ENCODE measurements at regions not wholly inside any gene's neighbourhood (a gene's known extent, or its start where the extent isn't known, plus 50 kb on each side); places are given as distances from the start of the nearest gene placed in this dataset.
A peak's percentile ranks its signal among the peaks of the same experiment; 100 is the strongest.

DNA sequence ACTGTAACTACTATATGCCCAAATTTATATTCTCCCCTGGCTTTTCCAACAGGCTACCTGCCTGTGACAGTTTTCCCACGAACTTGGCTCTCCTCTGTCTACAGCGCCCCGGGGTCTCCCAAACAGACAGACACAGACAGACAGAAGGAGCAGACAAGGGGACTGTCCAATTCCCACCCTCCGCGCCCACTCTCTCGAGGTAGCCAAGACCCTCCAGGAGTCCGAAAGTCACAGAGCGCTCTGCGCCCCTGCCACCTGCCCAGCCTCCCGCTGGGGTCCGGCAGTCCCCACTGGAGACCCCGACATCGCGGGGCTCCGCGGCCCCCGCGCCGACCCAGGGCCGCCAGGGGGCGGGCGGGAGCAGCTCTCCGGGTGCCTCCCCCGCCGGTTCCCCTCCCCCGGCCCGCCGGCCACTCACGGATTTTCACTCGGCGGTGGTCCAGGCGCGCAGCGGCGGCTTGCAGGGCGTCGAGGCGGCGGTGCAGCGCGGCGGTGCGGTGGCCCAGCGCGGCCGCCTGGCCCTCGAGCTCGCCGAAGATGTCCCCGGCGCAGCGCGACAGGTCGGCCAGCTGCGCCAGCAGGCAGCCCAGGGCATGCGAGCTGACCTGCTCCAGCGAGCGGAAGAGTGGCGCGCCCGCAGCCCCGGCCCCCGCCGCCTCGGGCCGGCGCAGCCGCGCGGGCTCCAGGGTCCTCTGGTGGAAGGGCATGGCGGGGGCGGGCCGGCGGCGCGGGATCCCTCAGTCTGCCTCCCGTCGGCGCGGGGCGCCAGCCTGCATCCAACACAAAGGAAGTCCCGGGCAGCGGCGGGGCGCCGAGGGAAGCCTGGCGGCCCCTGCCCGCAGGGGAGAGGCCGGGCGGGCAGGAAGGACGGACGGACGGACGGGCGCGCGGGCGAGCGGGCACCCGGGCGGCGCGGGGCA lies 81.3 kb upstream of the CCDC28A start:
- ATAC-seq = peak; percentile 80
- peak; percentile 87 for DNase-seq (ENCODE audit: low spot score)

GRCh38 chr6:138692978-138693909 lies 80.3 kb upstream of the CCDC28A start:
- DNase-seq (ENCODE audit: low spot score) (peak; percentile 87), ATAC-seq (peak; percentile 85)

DNA sequence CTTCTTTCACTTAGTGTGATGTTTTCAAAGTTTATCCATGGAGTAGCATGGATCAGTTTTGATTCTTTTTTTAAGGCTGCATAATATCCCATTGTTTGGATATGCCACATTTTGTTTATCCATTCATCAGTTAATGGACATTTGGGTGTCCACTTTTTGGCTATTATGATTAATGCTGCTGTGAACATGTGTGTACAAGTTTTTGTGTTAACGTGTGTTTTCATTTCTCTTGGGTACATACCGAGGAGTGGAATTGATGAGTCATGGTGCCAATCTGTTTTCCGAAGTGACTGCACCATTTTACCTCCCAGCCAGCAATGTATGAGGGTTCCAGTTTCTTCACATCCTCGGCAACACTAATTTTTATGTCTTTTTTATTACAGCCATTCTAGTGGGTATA lies 78.4 kb upstream of the CCDC28A start:
- ATAC-seq (no peak), DNase-seq (ENCODE audit: low spot score) (no peak)

DNA sequence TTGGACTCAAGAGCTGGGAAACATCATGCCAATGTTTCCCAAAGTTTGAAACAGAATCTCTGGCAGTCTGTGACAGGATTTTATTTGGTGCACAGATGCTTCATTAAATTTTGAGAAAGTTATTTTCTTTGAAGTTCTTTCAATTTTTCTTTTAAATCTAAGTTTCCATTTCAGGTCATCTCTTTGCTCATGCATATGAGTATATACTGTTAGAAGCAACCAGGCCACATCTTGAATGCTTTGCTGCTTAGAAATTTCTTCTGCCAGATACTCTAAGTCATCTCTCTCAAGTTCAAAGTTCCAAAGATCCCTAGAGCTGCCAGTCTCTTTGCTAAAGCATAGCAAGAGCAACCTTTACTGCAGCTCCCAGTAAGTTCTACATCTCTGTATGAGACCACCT lies 59.1 kb upstream of the CCDC28A start:
- ATAC-seq = no peak
- DNase-seq (ENCODE audit: low spot score) = no peak

DNA sequence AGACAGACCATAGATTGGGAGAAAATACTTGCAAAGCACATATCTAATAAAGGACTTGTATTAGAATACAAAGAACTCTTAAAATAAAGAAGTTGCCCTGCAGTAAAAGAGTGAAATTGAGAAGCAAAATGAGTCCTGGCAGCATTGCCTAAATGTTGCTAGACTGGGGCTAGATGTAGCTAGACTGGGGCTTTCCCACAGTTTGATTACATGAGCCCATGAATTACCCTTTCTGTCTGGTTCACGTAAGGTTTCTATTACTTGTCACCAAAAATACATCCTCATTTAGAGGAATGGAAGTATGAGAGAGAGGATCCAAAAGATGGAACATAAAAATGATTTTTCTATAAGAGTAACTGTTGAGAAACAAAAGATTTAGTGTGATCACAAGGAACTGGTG lies 57.6 kb upstream of the CCDC28A start:
- DNase-seq (ENCODE audit: low spot score) = no peak
- no peak for ATAC-seq

GRCh38 chr6:138716971-138717665 lies 56.5 kb upstream of the CCDC28A start:
- ATAC-seq (no peak), DNase-seq (ENCODE audit: low spot score) (no peak)

DNA sequence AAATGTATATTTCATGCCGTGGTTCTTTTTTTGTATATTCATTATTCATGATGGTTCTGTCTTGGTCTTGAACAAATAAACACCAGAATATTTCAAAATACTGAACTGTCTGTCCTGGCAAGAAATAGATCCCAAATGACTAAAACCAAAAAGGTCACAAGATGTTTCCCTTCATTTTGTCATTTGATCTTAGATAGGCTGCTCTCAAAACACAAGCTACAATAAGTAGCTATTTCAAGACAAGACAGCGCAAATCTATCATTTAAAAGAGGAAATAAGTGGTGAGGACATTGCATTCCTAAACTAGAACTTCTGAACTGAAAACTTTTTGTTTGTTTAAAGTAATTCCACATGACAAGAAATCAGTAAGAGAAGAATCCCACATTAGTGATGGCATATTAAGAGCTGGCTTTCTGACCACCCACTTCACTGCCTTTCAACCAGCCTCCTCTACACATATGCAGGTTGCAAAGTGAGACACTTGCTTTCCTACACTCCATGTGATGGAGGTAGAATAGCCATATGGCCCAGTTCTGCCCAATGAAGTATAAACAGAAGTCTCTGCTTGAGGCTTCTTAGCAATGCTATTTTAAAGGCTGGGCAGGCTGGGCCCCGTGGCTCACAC lies 54.4 kb upstream of the CCDC28A start:
- ATAC-seq = peak; percentile 28
- no peak for DNase-seq (ENCODE audit: low spot score)

DNA sequence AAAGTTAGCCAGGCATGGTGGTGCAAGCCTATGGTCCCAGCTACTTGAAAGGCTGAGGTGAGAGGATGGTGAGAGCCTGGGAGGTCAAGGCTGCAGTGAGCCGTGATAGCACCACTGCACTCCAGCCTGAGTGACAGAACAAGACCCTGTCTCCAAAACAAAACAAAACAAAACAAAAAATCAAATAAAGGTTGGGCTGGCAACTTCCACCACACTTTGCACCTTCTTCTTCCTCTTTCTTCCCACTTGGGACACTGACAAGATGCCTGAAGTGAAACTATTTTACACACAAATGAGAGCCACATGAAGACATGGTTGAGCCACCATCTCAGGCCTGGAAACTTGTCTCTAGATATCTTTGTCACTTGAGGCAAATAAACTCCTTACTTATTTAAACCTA lies 53.8 kb upstream of the CCDC28A start:
- ATAC-seq (no peak), DNase-seq (ENCODE audit: low spot score) (no peak)

DNA sequence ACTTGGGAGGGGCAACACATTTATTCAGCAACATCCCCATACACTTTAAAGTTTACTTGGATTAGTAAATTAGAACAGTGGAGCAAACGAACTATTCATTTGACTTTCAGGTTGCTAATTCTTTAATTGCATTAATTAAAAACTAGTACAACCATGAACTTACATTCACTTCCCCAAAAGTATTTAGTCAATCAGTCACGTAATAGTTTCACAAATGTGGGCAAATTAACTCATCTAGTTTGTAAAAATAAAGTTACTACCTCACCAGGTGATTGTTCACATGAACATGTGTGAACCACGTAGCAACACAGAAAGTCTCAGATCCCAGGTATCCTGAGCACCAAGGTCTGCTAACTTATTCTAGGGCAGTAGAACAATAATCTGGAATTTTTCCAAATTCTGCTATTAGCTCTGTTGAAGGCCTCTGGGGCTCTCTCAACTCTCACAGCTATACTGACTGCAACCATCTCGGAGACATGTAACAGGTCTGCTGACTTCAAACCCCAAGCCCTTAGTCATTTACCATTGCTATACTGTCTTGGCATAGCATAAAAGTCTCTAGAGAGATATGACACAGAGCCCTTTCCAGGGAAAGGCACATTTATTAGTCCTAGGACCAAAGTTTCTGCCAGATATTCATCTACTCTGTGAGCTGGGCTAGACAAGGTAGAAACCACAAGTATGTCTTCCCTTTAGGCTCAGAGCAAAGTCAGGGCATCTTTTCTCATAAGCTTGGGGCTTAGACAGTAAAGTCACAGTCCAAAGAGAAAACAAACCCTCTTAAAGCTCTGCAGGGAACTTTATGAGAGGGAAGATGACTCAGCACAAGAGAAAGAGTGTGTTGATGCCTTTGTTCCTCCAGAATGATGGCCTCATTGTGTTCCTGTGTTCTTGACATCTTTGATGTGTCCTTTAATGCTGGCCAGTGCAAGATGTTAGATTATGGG lies 50.9 kb upstream of the CCDC28A start:
- no peak for ATAC-seq
- no peak for DNase-seq (ENCODE audit: low spot score)

All from left lobe of liver (tissue), 2 donors.